Retinal pigment epithelial cell (primary cell): ENCODE measurements at regions not wholly inside any gene's neighbourhood (a gene's known extent, or its start where the extent isn't known, plus 50 kb on each side); places are given as distances from the start of the nearest gene placed in this dataset.

Experiments
- DNase-seq: peaks from one replicate; pipeline ENCODE4 v3.0.0-alpha.2; 2010; ENCODE audit warnings: low read depth
- H3K4me3 ChIP-seq: 2 replicates; pipeline ENCODE4 v1.5.1; 2011; ENCODE audit warnings: mild to moderate bottlenecking, low read length, control low read depth, moderate library complexity
- CTCF ChIP-seq: conservative IDR thresholded peaks from 2 replicates; pipeline ENCODE4 v1.5.1; 2011; ENCODE audit warnings: low read depth, low read length, control low read depth, inconsistent platforms

DNA sequence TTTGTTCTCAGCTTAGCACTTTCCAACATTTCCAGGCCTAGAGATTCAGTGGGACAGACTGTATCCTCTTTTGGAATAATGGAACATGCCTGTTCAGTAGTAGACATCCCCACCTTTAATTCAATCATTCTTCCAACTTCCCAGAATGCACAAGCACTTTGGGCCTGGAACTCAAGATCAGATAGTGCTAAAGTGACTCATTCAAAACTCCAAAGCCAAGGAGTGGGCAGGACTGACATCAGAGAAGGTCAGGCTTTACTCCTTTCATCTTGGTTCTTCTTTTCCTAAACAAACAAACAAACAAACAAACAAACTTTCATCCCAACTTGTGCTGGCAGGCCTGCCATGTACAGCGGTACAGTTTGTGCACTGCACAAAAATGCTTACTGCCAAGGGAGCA lies 172.0 kb downstream of the AXIN2 start:
- no peak overlapping the region for H3K4me3 ChIP-seq
- DNase-seq = no peak

DNA sequence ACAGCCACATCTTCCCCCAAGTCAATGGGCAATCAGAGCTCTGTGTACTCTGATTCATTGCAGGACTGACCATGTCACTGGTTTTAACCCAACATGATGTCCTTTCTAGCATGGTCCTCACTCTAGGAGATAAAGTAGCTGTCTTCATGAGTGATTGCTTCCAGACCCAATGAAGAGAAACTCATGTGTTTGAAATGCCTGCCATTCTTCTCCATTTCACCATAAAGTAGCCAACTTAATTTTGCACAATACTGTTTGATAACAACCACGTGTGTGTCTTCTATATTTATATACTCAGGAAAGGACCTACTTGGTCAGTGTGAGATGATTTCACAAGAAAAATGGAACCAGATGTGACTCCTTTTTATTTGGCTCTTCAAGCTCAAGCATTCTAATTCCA lies 172.5 kb downstream of the AXIN2 start:
- DNase-seq = no peak
- no peak overlapping the region for H3K4me3 ChIP-seq
- no peak for TF ChIP-seq CTCF

More for the DNA sequence above, 172.0 kb downstream of the AXIN2 start:
- no peak for TF ChIP-seq CTCF

- TF ChIP-seq CTCF = no peak
- no peak for DNase-seq
- H3K4me3 ChIP-seq = no peak overlapping the region
These were observed 174.1 kb downstream of the AXIN2 start for GRCh38 chr17:65387322-65387721.

- TF ChIP-seq CTCF = no peak
- DNase-seq = no peak
- no peak overlapping the region for H3K4me3 ChIP-seq
These were observed 175.7 kb downstream of the AXIN2 start for GRCh38 chr17:65385726-65386125.

- TF ChIP-seq CTCF = no peak
- DNase-seq = no peak
These were observed 176.4 kb downstream of the AXIN2 start for GRCh38 chr17:65385071-65385470.

DNA sequence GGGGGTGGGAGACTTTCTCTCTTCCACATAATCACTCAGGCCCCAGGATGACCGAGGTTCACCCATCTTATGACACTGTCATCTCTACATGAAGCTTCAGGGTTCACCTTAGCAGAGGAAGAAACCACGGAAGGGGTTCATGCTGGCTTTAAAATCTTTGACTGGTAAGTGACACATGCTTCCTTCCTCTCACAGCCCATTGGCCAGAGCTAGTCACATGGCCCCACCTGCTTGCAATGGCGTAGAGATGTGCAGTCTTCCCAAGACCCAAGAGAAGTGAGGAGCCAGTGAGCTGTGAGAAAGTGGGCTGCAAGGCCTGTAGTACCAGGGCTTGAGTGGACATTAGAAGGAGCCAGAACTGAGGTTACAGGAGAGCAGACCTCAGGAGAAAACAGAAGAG lies 180.3 kb downstream of the AXIN2 start:
- DNase-seq = no peak
- TF ChIP-seq CTCF = no peak
- H3K4me3 ChIP-seq = no peak overlapping the region

More at GRCh38 chr17:65385071-65385470, 176.4 kb downstream of the AXIN2 start:
- H3K4me3 ChIP-seq = no peak overlapping the region

- DNase-seq = no peak
- TF ChIP-seq CTCF = no peak
- H3K4me3 ChIP-seq = no peak overlapping the region
These were observed 186.5 kb downstream of the AXIN2 start for GRCh38 chr17:65374966-65375365.
